Tibial nerve (tissue), 3 donors: ENCODE measurements at regions not wholly inside any gene's neighbourhood (a gene's known extent, or its start where the extent isn't known, plus 50 kb on each side); places are given as distances from the start of the nearest gene placed in this dataset.

Experiments used
- CTCF ChIP-seq, 5 experiments: fragments of 200-600 bp in 3 of 5; fragments of 450-650 bp in 2 of 5; sonication (generic) in 3 of 5; IDR thresholded peaks; one replicate each; pipeline ENCODE4 v1.5.1; 2016 to 2019; ENCODE audit warnings: antibody characterized with exemption in 5 of 5, mild to moderate bottlenecking in 3 of 5, moderate library complexity in 2 of 5
- POLR2A ChIP-seq, 2 donors: fragments of 450-650 bp; IDR thresholded peaks; one replicate each; pipeline ENCODE4 v1.6.1; 2017; ENCODE audit warnings: antibody characterized with exemption in 2 of 2, mild to moderate bottlenecking in 2 of 2, moderate library complexity in 2 of 2

DNA sequence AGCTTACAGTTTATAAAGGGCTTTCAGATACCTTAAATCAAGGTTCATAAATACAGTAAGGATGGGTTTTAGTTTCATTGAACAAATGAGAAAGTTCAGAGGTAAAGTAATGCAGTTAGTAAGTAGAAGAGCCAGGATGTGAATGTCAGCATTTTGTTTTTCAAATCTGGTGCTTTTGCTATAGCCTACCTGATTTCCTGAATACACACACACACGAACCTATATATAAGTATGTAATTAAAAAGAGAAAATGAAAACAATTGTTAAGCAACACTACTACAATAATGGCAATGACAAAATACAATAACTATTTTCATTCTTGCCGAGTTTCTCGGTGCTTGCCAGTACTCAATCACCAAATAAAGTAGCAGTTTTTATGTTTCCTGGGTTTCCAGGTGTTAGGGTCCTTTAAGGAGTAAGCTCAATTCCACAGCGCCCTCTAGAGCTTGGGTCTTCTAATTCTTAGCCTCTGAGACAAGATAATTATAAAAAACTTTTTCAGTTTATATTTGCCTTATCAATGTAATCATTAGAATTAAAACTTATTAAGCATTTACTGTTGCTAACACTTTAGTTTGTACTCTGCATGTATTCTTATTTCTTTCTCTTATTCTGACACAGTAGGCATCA, 512.9 kb upstream of the ACVR2A start:
- no peak for TF ChIP-seq POLR2A (IDR thresholded peaks at IDR 0.05)
- TF ChIP-seq CTCF (IDR thresholded peaks at IDR 0.05): peak in 1 of 5 experiments; percentile 10
